ENCODE measurements at regions not wholly inside any gene's neighbourhood (a gene's known extent, or its start where the extent isn't known, plus 50 kb on each side); places are given as distances from the start of the nearest gene placed in this dataset.
"Not testable (repeated sequence)": the region's sequence is repeated elsewhere in the genome, so short reads cannot be mapped to it uniquely, and the experiment has no call there.

DNA sequence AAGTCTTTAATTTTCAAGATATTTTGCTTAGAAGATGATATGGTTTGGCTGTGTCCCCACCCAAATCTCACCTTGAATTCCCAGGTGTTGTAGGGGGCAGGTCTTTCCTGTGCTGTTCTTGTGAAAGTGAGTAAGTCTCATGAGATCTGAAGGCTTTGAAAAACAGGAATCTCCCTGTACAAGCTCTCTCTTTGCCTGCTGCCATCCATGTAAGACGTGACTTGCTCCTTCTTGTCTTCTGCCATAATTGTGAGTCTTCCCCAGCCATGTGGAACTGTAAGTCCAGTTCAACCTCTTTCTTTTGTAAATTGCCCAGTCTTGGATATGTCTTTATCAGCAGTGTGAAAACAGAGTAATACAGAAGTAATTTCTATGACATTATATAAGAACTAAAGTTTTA lies 1255.2 kb upstream of the LRRTM3 start:
- H3K27me3 ChIP-seq (ENCODE audit: control insufficient read depth in 1 of 2, insufficient read depth in 2 of 2, low read length in 2 of 2); H3K4me3 ChIP-seq (ENCODE audit: low read depth in 1 of 2, low read length in 2 of 2); H3K36me3 ChIP-seq (ENCODE audit: control insufficient read depth in 2 of 2, insufficient read depth in 2 of 2, low read length in 1 of 2); H3K4me1 ChIP-seq (ENCODE audit: control insufficient read depth in 2 of 2, insufficient read depth in 2 of 2, low read length in 1 of 2); H3K27ac ChIP-seq (ENCODE audit: low read depth in 2 of 2, low read length in 1 of 2); H3K9me3 ChIP-seq (ENCODE audit: control insufficient read depth in 2 of 2, insufficient read depth in 1 of 2, low read depth in 1 of 2, low read length in 1 of 2): not testable (repeated sequence)
- WGBS, 2 donors: 87 to 94% methylated on average over 1 of the region's 1 CpG

DNA sequence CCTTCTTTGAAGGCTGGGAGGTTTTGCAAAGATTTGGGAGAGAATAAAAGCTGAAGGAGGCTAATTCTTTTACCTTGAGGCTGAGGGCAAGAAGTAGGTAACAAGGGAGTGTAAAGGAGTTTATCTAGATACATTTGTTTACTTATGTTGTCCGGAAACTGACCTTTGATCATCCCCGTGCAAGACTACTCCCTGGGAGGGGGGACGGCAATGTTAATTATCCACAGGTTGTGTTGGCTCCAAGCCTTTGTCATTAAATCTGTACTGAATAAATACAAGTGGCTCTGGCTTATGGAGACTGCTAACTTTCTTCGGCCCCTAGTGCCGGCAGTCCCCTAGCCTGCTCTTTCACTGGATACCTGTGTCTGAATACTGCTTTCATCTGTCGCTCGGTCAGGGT lies 1250.6 kb upstream of the LRRTM3 start:
- Histone ChIP-seq H3K27me3 (ENCODE audit: control insufficient read depth in 1 of 2, insufficient read depth in 2 of 2, low read length in 2 of 2) (no peaks in the 10 kb centered on the region), H3K36me3 (ENCODE audit: control insufficient read depth in 2 of 2, insufficient read depth in 2 of 2, low read length in 1 of 2) (no peaks in the 10 kb centered on the region), H3K9me3 (ENCODE audit: control insufficient read depth in 2 of 2, insufficient read depth in 1 of 2, low read depth in 1 of 2, low read length in 1 of 2) (no peaks in the 10 kb centered on the region), H3K27ac (ENCODE audit: low read depth in 2 of 2, low read length in 1 of 2) (no peak overlapping the region), H3K4me3 (ENCODE audit: low read depth in 1 of 2, low read length in 2 of 2) (no peak overlapping the region), H3K4me1 (ENCODE audit: control insufficient read depth in 2 of 2, insufficient read depth in 2 of 2, low read length in 1 of 2) (no peaks in the 10 kb centered on the region)
- 82 to 88% methylated on average over 7 of the region's 7 CpGs for WGBS, 2 donors

GRCh38 chr10:65684896-65685295 lies 1240.9 kb upstream of the LRRTM3 start:
- Histone ChIP-seq H3K36me3 (ENCODE audit: control insufficient read depth in 2 of 2, insufficient read depth in 2 of 2, low read length in 1 of 2) (no peaks in the 10 kb centered on the region), H3K27ac (ENCODE audit: low read depth in 2 of 2, low read length in 1 of 2) (no peak overlapping the region), H3K27me3 (ENCODE audit: control insufficient read depth in 1 of 2, insufficient read depth in 2 of 2, low read length in 2 of 2) (no peaks in the 10 kb centered on the region), H3K9me3 (ENCODE audit: control insufficient read depth in 2 of 2, insufficient read depth in 1 of 2, low read depth in 1 of 2, low read length in 1 of 2) (no peaks in the 10 kb centered on the region), H3K4me1 (ENCODE audit: control insufficient read depth in 2 of 2, insufficient read depth in 2 of 2, low read length in 1 of 2) (no peaks in the 10 kb centered on the region), H3K4me3 (ENCODE audit: low read depth in 1 of 2, low read length in 2 of 2) (no peak overlapping the region)
- WGBS, 2 donors: 87 to 94% methylated on average over 2 of the region's 2 CpGs

GRCh38 chr10:65701168-65701776 lies 1224.6 kb upstream of the LRRTM3 start:
- WGBS, 2 donors: 84 to 92% methylated on average over 1 of the region's 1 CpG
- Histone ChIP-seq H3K4me1 (ENCODE audit: control insufficient read depth in 2 of 2, insufficient read depth in 2 of 2, low read length in 1 of 2) (no peaks in the 10 kb centered on the region), H3K27me3 (ENCODE audit: control insufficient read depth in 1 of 2, insufficient read depth in 2 of 2, low read length in 2 of 2) (no peaks in the 10 kb centered on the region), H3K27ac (ENCODE audit: low read depth in 2 of 2, low read length in 1 of 2) (no peak overlapping the region), H3K36me3 (ENCODE audit: control insufficient read depth in 2 of 2, insufficient read depth in 2 of 2, low read length in 1 of 2) (no peaks in the 10 kb centered on the region), H3K4me3 (ENCODE audit: low read depth in 1 of 2, low read length in 2 of 2) (no peak overlapping the region), H3K9me3 (ENCODE audit: control insufficient read depth in 2 of 2, insufficient read depth in 1 of 2, low read depth in 1 of 2, low read length in 1 of 2) (no peaks in the 10 kb centered on the region)

DNA sequence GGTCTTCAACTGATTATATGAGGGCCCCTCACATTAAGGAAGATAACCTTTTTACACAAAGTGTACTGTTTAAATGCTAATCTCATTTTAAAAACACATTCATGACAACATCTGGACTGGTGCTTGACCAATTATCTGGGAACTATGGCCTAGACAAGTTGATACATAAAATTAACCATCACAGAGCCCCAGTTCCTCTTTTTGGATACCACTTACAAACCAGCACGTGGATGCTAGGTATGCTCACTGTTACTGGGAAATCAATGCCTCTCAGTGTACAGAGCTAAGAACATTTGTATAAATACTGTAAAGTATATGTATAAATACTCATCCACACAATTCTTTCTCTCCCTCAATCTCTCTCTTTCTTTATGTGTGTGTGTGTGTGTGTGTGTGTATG lies 1217.8 kb upstream of the LRRTM3 start:
- H3K4me3 ChIP-seq (ENCODE audit: low read depth in 1 of 2, low read length in 2 of 2): no peak overlapping the region
- 14 to 43% methylated on average over 1 of the region's 1 CpG for WGBS, 2 donors
- H3K27me3 ChIP-seq (ENCODE audit: control insufficient read depth in 1 of 2, insufficient read depth in 2 of 2, low read length in 2 of 2): no peaks in the 10 kb centered on the region

DNA sequence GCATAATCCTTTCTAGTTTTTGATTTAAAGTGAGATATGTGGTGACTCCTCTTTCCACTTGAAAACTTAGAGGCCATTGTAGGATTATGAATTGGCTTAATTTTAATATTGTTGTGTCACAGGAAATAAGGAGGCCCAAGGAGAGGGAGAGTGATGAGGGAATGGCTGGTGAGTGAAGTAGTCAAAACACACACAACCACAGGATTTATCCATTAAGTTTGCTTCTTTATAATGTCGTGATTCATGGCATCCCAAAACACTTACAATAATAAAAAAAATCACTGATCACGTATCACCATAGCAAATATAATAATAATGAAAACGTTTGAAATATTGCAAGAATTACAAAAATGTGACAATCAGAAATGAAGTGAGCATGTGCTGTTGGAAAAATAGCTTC lies 1215.5 kb upstream of the LRRTM3 start:
- Histone ChIP-seq H3K4me1 (ENCODE audit: control insufficient read depth in 2 of 2, insufficient read depth in 2 of 2, low read length in 1 of 2) (no peaks in the 10 kb centered on the region), H3K27me3 (ENCODE audit: control insufficient read depth in 1 of 2, insufficient read depth in 2 of 2, low read length in 2 of 2) (no peaks in the 10 kb centered on the region), H3K4me3 (ENCODE audit: low read depth in 1 of 2, low read length in 2 of 2) (no peak overlapping the region), H3K27ac (ENCODE audit: low read depth in 2 of 2, low read length in 1 of 2) (no peak overlapping the region), H3K36me3 (ENCODE audit: control insufficient read depth in 2 of 2, insufficient read depth in 2 of 2, low read length in 1 of 2) (no peaks in the 10 kb centered on the region), H3K9me3 (ENCODE audit: control insufficient read depth in 2 of 2, insufficient read depth in 1 of 2, low read depth in 1 of 2, low read length in 1 of 2) (no peaks in the 10 kb centered on the region)
- WGBS, 2 donors: 79 to 86% methylated on average over 3 of the region's 3 CpGs

More for the DNA sequence above, 1217.8 kb upstream of the LRRTM3 start:
- Histone ChIP-seq H3K27ac (ENCODE audit: low read depth in 2 of 2, low read length in 1 of 2) (no peak overlapping the region), H3K36me3 (ENCODE audit: control insufficient read depth in 2 of 2, insufficient read depth in 2 of 2, low read length in 1 of 2) (no peaks in the 10 kb centered on the region), H3K9me3 (ENCODE audit: control insufficient read depth in 2 of 2, insufficient read depth in 1 of 2, low read depth in 1 of 2, low read length in 1 of 2) (no peaks in the 10 kb centered on the region), H3K4me1 (ENCODE audit: control insufficient read depth in 2 of 2, insufficient read depth in 2 of 2, low read length in 1 of 2) (no peaks in the 10 kb centered on the region)

DNA sequence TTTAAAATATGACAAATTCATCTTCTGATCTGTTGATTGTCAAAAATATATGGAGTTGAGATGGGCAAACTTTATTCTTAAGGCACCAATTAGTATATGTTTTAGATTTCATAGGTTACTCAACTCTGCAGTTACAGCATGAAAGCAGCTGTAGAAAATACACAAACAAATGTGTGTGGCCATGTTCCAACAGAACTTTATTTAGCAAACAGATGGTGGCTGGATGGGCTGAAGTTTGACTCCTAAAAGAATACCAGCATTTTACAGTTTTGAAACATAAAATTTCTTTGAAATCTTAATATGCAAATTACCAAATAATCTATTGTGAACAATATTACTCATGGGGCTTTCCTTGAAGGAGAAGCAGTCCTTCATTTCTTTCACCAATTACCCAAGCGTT lies 1206.0 kb upstream of the LRRTM3 start:
- Histone ChIP-seq H3K4me3 (ENCODE audit: low read depth in 1 of 2, low read length in 2 of 2) (no peak overlapping the region), H3K36me3 (ENCODE audit: control insufficient read depth in 2 of 2, insufficient read depth in 2 of 2, low read length in 1 of 2) (no peaks in the 10 kb centered on the region), H3K27me3 (ENCODE audit: control insufficient read depth in 1 of 2, insufficient read depth in 2 of 2, low read length in 2 of 2) (no peaks in the 10 kb centered on the region), H3K4me1 (ENCODE audit: control insufficient read depth in 2 of 2, insufficient read depth in 2 of 2, low read length in 1 of 2) (no peaks in the 10 kb centered on the region), H3K9me3 (ENCODE audit: control insufficient read depth in 2 of 2, insufficient read depth in 1 of 2, low read depth in 1 of 2, low read length in 1 of 2) (no peaks in the 10 kb centered on the region), H3K27ac (ENCODE audit: low read depth in 2 of 2, low read length in 1 of 2) (no peak overlapping the region)
- WGBS, 2 donors: 62 to 69% methylated on average over 1 of the region's 1 CpG

DNA sequence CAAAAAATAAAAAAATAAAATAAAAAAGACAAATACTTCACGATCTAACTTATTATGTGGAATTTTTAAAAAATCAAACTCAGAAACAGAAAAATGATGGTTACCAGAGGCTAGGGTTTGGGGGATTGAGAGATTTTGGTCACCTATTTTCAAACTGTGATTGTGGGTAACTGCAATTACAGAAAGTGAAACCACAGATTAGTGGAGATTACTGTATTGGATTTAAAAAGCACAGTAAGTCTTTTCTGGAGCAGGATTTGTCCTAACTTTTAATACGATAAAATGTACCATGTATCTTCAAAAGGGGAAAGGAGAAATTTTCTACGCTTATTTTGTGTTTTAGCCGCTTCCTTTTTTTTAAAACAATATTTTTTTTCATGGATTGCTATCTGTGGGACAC lies 1204.9 kb upstream of the LRRTM3 start:
- WGBS, 2 donors: 90 to 93% methylated on average over 4 of the region's 4 CpGs
- H3K4me1 ChIP-seq (ENCODE audit: control insufficient read depth in 2 of 2, insufficient read depth in 2 of 2, low read length in 1 of 2): no peaks in the 10 kb centered on the region

DNA sequence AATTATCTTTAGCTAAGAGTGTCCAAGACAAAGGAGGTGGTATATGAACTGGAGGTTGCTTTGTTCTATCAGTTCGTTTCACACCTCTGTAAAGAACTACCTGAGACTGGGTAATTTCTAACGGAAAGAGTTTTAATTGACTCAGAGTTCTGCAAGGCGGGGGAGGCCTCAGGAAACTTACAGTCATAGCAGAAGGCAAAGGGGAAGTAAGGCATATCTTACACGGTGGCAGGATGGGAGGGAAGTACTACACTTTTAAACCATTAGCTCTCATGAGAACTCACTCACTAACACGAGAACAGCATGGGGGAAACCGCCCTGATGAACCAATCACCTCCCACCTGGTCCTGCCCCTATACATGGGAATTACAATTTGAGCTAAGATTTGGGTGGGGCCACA lies 1202.3 kb upstream of the LRRTM3 start:
- H3K4me3 ChIP-seq (ENCODE audit: low read depth in 1 of 2, low read length in 2 of 2): no peak overlapping the region
- no peaks in the 10 kb centered on the region for H3K36me3 ChIP-seq (ENCODE audit: control insufficient read depth in 2 of 2, insufficient read depth in 2 of 2, low read length in 1 of 2)
- H3K4me1 ChIP-seq (ENCODE audit: control insufficient read depth in 2 of 2, insufficient read depth in 2 of 2, low read length in 1 of 2): no peaks in the 10 kb centered on the region
- H3K9me3 ChIP-seq (ENCODE audit: control insufficient read depth in 2 of 2, insufficient read depth in 1 of 2, low read depth in 1 of 2, low read length in 1 of 2): no peaks in the 10 kb centered on the region
- H3K27ac ChIP-seq (ENCODE audit: low read depth in 2 of 2, low read length in 1 of 2): no peak overlapping the region
- 67 to 76% methylated on average over 6 of the region's 6 CpGs for WGBS, 2 donors
- no peaks in the 10 kb centered on the region for H3K27me3 ChIP-seq (ENCODE audit: control insufficient read depth in 1 of 2, insufficient read depth in 2 of 2, low read length in 2 of 2)

More for the DNA sequence above, 1204.9 kb upstream of the LRRTM3 start:
- H3K36me3 ChIP-seq (ENCODE audit: control insufficient read depth in 2 of 2, insufficient read depth in 2 of 2, low read length in 1 of 2): no peaks in the 10 kb centered on the region
- H3K4me3 ChIP-seq (ENCODE audit: low read depth in 1 of 2, low read length in 2 of 2): no peak overlapping the region
- no peak overlapping the region for H3K27ac ChIP-seq (ENCODE audit: low read depth in 2 of 2, low read length in 1 of 2)
- H3K27me3 ChIP-seq (ENCODE audit: control insufficient read depth in 1 of 2, insufficient read depth in 2 of 2, low read length in 2 of 2): no peaks in the 10 kb centered on the region
- no peaks in the 10 kb centered on the region for H3K9me3 ChIP-seq (ENCODE audit: control insufficient read depth in 2 of 2, insufficient read depth in 1 of 2, low read depth in 1 of 2, low read length in 1 of 2)

- WGBS, 2 donors: 70 to 85% methylated on average over 2 of the region's 2 CpGs
- H3K9me3 ChIP-seq (ENCODE audit: control insufficient read depth in 2 of 2, insufficient read depth in 1 of 2, low read depth in 1 of 2, low read length in 1 of 2): peaks cover 0 to 2% of the 10 kb centered on the region in 2 donors
- H3K36me3 ChIP-seq (ENCODE audit: control insufficient read depth in 2 of 2, insufficient read depth in 2 of 2, low read length in 1 of 2): no peaks in the 10 kb centered on the region
- no peaks in the 10 kb centered on the region for H3K4me1 ChIP-seq (ENCODE audit: control insufficient read depth in 2 of 2, insufficient read depth in 2 of 2, low read length in 1 of 2)
- no peaks in the 10 kb centered on the region for H3K27me3 ChIP-seq (ENCODE audit: control insufficient read depth in 1 of 2, insufficient read depth in 2 of 2, low read length in 2 of 2)
- no peak overlapping the region for H3K4me3 ChIP-seq (ENCODE audit: low read depth in 1 of 2, low read length in 2 of 2)
- no peak overlapping the region for H3K27ac ChIP-seq (ENCODE audit: low read depth in 2 of 2, low read length in 1 of 2)
These were observed 1190.5 kb upstream of the LRRTM3 start for GRCh38 chr10:65735382-65735781.

Measured in esophagus (tissue), 2 donors.